SU-DHL-6 (cell line): ENCODE measurements at regions not wholly inside any gene's neighbourhood (a gene's known extent, or its start where the extent isn't known, plus 50 kb on each side); places are given as distances from the start of the nearest gene placed in this dataset.

Experiments used
- H2AFZ ChIP-seq: fragments of 200-600 bp; sonication (generic); 2 replicates; pipeline ENCODE4 v1.6.1; 2014; ENCODE audit warnings: low read depth, mild to moderate bottlenecking, moderate library complexity, mixed read lengths, antibody characterized with exemption, low read length; ENCODE audit not compliant: severe bottlenecking
- H3F3A ChIP-seq: fragments of 200-600 bp; shearing (Covaris generic); 2 replicates; pipeline ENCODE4 v1.6.0; 2016; ENCODE audit warnings: antibody characterized with exemption, mild to moderate bottlenecking; ENCODE audit not compliant: insufficient read depth
- H3K27ac ChIP-seq: fragments of 200-600 bp; sonication (generic); 2 replicates; pipeline ENCODE4 v1.5.1; 2016; ENCODE audit warnings: low read depth, mild to moderate bottlenecking, low read length, moderate library complexity, mixed read lengths
- H3K27me3 ChIP-seq: fragments of 200-600 bp; sonication (generic), shearing (Covaris generic); 2 replicates; pipeline ENCODE4 v1.6.0; 2014; ENCODE audit warnings: mild to moderate bottlenecking, low read length
- H3K36me3 ChIP-seq: fragments of 200-600 bp; sonication (generic); 2 replicates; pipeline ENCODE4 v1.6.1; 2014; ENCODE audit warnings: mild to moderate bottlenecking, low read length, mixed read lengths
- H3K4me2 ChIP-seq: fragments of 300-600, 200-600 bp; shearing (Covaris generic), sonication (generic); 2 replicates; pipeline ENCODE4 v1.6.0; 2014; ENCODE audit warnings: low read length, low read depth, mild to moderate bottlenecking; ENCODE audit not compliant: poor library complexity, severe bottlenecking
- H3K4me3 ChIP-seq: fragments of 200-600 bp; sonication (generic); 2 replicates; pipeline ENCODE4 v1.5.1; 2014; ENCODE audit warnings: antibody characterized with exemption, low read length, mild to moderate bottlenecking, mixed read lengths; ENCODE audit not compliant: insufficient read depth, poor library complexity, severe bottlenecking
- H3K79me2 ChIP-seq: fragments of 200-600 bp; sonication (generic); 2 replicates; pipeline ENCODE4 v1.6.1; 2014; ENCODE audit warnings: mild to moderate bottlenecking, low read length, moderate library complexity; ENCODE audit not compliant: insufficient read depth
- H3K9ac ChIP-seq: fragments of 200-600 bp; sonication (generic); 2 replicates; pipeline ENCODE4 v1.7.0; 2014; ENCODE audit warnings: mild to moderate bottlenecking, low read length
- H3K9me2 ChIP-seq: fragments of 200-600 bp; sonication (generic); replicated peaks from 2 replicates; pipeline ENCODE4 v1.6.1; 2014; ENCODE audit warnings: low read length; ENCODE audit not compliant: insufficient read depth
- H3K9me3 ChIP-seq: fragments of 200-600 bp; sonication (generic); 2 replicates; pipeline ENCODE4 v1.6.1; 2014; ENCODE audit warnings: low read length, mixed read lengths; ENCODE audit not compliant: insufficient read depth
- H4K20me1 ChIP-seq: fragments of 200-600 bp; sonication (generic); 2 replicates; pipeline ENCODE4 v1.6.1; 2014; ENCODE audit warnings: low read depth, mild to moderate bottlenecking, antibody characterized with exemption, low read length, moderate library complexity, mixed read lengths
- EZH2phosphoT487 ChIP-seq: fragments of 200-600 bp; sonication (generic), shearing (Covaris generic); conservative IDR thresholded peaks from 2 replicates; pipeline ENCODE4 v1.6.1; 2018; ENCODE audit warnings: mild to moderate bottlenecking, antibody characterized with exemption, low read length, moderate library complexity, mixed read lengths
- TF ChIP-seq, protein P1 (sequence below): fragments of 200-600 bp; sonication (generic); IDR thresholded peaks from one replicate; pipeline ENCODE4 v1.5.1; 2017; ENCODE audit warnings: antibody characterized with exemption, mild to moderate bottlenecking, low read length, moderate library complexity; ENCODE audit not compliant: insufficient read depth, poor library complexity, severe bottlenecking

DNA sequence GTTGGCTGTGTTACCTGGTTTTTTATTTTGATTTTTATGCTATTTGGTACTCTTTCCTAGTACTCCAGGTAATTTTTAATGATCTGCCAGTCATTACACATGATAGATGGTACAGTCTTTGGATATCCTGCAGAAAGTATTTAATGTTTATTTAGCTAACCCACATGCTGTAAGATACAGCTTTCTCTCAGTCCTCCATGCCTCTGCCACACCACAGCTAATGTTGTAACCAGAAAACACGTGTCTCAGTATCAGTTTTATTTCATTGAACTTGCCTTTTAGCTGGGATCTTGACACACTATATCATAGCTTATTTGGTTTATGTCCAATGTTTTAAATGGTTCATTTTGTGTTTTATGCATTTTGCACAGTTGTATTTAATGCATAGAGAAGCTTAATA lies 1648.4 kb downstream of the KCNT2 start:
- TF ChIP-seq, protein P1, sequence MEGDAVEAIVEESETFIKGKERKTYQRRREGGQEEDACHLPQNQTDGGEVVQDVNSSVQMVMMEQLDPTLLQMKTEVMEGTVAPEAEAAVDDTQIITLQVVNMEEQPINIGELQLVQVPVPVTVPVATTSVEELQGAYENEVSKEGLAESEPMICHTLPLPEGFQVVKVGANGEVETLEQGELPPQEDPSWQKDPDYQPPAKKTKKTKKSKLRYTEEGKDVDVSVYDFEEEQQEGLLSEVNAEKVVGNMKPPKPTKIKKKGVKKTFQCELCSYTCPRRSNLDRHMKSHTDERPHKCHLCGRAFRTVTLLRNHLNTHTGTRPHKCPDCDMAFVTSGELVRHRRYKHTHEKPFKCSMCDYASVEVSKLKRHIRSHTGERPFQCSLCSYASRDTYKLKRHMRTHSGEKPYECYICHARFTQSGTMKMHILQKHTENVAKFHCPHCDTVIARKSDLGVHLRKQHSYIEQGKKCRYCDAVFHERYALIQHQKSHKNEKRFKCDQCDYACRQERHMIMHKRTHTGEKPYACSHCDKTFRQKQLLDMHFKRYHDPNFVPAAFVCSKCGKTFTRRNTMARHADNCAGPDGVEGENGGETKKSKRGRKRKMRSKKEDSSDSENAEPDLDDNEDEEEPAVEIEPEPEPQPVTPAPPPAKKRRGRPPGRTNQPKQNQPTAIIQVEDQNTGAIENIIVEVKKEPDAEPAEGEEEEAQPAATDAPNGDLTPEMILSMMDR: no peak
- no peak for TF ChIP-seq EZH2phosphoT487
- Histone ChIP-seq H3K27me3 (no peaks in the 10 kb centered on the region), H3K9me2 (no peaks in the 10 kb centered on the region), H3F3A (no peaks in the 10 kb centered on the region; the same call in 1 of the 2 replicates), H3K9me3 (no peaks in the 10 kb centered on the region), H3K9ac (no peak overlapping the region), H3K36me3 (no peaks in the 10 kb centered on the region), H3K27ac (no peak overlapping the region), H3K4me3 (no peak overlapping the region), H2AFZ (peak overlapping the region; percentile 61), H4K20me1 (no peaks in the 10 kb centered on the region), H3K79me2 (no peaks in the 10 kb centered on the region), H3K4me2 (no peak overlapping the region)

DNA sequence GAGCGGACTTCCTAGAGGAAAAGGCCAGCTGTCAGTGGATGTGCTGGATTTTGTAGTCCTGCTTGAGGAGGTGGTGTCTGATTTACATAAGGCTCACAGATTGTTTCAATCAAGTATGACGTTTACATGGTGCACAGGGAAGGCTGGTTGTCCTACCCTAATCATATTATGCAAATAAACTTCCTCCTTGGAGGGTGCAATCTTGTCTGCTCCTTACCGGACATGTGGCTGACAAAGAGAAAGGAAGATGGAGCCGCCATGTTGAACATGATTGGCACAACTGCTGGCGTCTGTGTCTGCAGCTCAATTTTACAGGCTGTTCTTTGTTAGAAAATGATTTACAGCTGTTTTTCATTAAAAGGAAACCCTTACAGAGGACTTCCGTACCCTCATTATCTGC lies 1656.1 kb downstream of the KCNT2 start:
- Histone ChIP-seq H3K9me2 (no peaks in the 10 kb centered on the region), H4K20me1 (no peaks in the 10 kb centered on the region), H3F3A (no peaks in the 10 kb centered on the region), H3K79me2 (no peaks in the 10 kb centered on the region), H2AFZ (peak overlapping the region; percentile 22), H3K4me3 (no peak overlapping the region), H3K27ac (no peak overlapping the region), H3K36me3 (no peaks in the 10 kb centered on the region), H3K27me3 (no peaks in the 10 kb centered on the region), H3K4me2 (no peak overlapping the region), H3K9me3 (no peaks in the 10 kb centered on the region), H3K9ac (no peak overlapping the region)
- TF ChIP-seq, protein P1: no peak
- TF ChIP-seq EZH2phosphoT487: no peak

DNA sequence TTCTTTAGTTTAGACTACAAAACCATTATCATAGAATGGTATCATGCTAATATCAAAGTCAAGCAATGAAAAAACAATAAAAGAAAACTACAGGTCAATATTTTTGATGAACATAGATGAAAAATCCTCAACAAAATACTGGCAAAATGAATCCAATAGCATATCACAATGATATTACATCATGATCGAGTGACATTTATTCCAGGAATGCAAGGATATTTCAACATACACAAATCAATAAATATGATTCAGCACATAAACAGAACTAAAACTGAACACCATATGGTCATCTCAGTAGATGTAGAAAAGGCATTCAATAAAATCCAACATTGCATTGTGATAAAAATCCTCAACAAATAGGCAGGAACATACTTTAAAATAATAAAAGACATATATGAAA lies 1657.7 kb downstream of the KCNT2 start:
- no peak overlapping the region for H3K9ac ChIP-seq
- TF ChIP-seq EZH2phosphoT487: no peak
- TF ChIP-seq, protein P1: no peak
- no peaks in the 10 kb centered on the region for H3K79me2 ChIP-seq
- no peak overlapping the region for H3K27ac ChIP-seq
- H3K9me2 ChIP-seq: no peaks in the 10 kb centered on the region
- no peaks in the 10 kb centered on the region for H3K9me3 ChIP-seq
- H3K36me3 ChIP-seq: no peaks in the 10 kb centered on the region
- no peaks in the 10 kb centered on the region for H3K27me3 ChIP-seq
- no peak overlapping the region for H3K4me2 ChIP-seq
- no peak overlapping the region for H3K4me3 ChIP-seq
- H3F3A ChIP-seq: no peaks in the 10 kb centered on the region
- H4K20me1 ChIP-seq: no peaks in the 10 kb centered on the region
- H2AFZ ChIP-seq: no peak overlapping the region
